ENCODE measurements at regions not wholly inside any gene's neighbourhood (a gene's known extent, or its start where the extent isn't known, plus 50 kb on each side); places are given as distances from the start of the nearest gene placed in this dataset.
A peak's percentile ranks its signal among the peaks of the same experiment; 100 is the strongest.

- no peak for DNase-seq
These were observed 1138.1 kb downstream of the ARAP2 start for GRCh38 chr4:35106091-35106734.

GRCh38 chr4:35124106-35124505 lies 1120.2 kb downstream of the ARAP2 start:
- no peak for DNase-seq

- no peak for DNase-seq
These were observed 1118.2 kb downstream of the ARAP2 start for GRCh38 chr4:35125995-35126712.

GRCh38 chr4:35138449-35138848 lies 1105.9 kb downstream of the ARAP2 start:
- no peak for DNase-seq

GRCh38 chr4:35147761-35148160 lies 1096.6 kb downstream of the ARAP2 start:
- DNase-seq = no peak

- DNase-seq = peak; percentile 3
These were observed 1092.3 kb downstream of the ARAP2 start for GRCh38 chr4:35151816-35152572.

GRCh38 chr4:35163168-35163567 lies 1081.1 kb downstream of the ARAP2 start:
- no peak for DNase-seq

- no peak for DNase-seq
These were observed 1080.3 kb downstream of the ARAP2 start for GRCh38 chr4:35164063-35164462.

- DNase-seq = no peak
These were observed 1077.8 kb downstream of the ARAP2 start for GRCh38 chr4:35166466-35166865.

- no peak for DNase-seq
These were observed 1076.9 kb downstream of the ARAP2 start for GRCh38 chr4:35167385-35167784.

- DNase-seq = no peak
These were observed 1068.8 kb downstream of the ARAP2 start for GRCh38 chr4:35175487-35175886.

GRCh38 chr4:35175894-35176293 lies 1068.4 kb downstream of the ARAP2 start:
- DNase-seq = no peak

GRCh38 chr4:35182451-35182850 lies 1061.9 kb downstream of the ARAP2 start:
- DNase-seq = no peak

GRCh38 chr4:35189988-35190613 lies 1054.2 kb downstream of the ARAP2 start:
- DNase-seq = no peak

GRCh38 chr4:35201403-35201802 lies 1042.9 kb downstream of the ARAP2 start:
- DNase-seq = no peak

- no peak for DNase-seq
These were observed 1027.7 kb downstream of the ARAP2 start for GRCh38 chr4:35216636-35217035.

- DNase-seq = no peak
These were observed 1027.0 kb downstream of the ARAP2 start for GRCh38 chr4:35217331-35217730.

GRCh38 chr4:35228313-35228712 lies 1016.0 kb downstream of the ARAP2 start:
- DNase-seq = no peak

GRCh38 chr4:35229021-35229420 lies 1015.3 kb downstream of the ARAP2 start:
- DNase-seq = no peak

GRCh38 chr4:35237924-35238323 lies 1006.4 kb downstream of the ARAP2 start:
- no peak for DNase-seq

- DNase-seq = no peak
These were observed 1005.5 kb downstream of the ARAP2 start for GRCh38 chr4:35238793-35239192.

- DNase-seq = no peak
These were observed 997.8 kb downstream of the ARAP2 start for GRCh38 chr4:35246493-35246892.

GRCh38 chr4:35247047-35247446 lies 997.3 kb downstream of the ARAP2 start:
- DNase-seq = no peak

GRCh38 chr4:35250331-35250730 lies 994.0 kb downstream of the ARAP2 start:
- no peak for DNase-seq

All from activated CD4-positive, alpha-beta T cell treated with anti-CD3 and anti-CD28 coated beads, Interleukin-10, Interleukin-2, amounts not matched to agents 100 ng/mL and 50 ng/mL, durations not matched to agents 16 hours and 8 hours (primary cell).